ENCODE measurements at regions not wholly inside any gene's neighbourhood (a gene's known extent, or its start where the extent isn't known, plus 50 kb on each side); places are given as distances from the start of the nearest gene placed in this dataset.

DNA sequence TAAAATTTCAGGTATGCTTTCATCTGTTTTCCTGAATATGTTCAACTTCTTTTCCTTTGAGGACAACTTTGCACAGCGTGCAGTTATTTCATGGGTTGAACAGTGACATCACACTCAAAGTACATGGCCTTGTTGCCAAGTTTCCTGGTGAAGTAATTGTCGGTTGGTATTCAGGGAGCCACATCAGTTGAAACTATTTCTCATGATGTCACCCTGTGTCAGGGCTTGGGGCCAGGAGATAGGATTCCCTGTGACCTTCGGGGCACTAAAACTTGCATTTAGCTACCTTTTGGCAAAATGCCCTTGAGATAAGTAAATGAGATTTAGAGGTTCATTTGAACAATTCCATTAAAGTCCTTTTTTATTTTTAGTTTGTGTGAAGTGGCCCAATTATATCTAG is 383.9 kb downstream of the SH3GL2 start:
- TF ChIP-seq POLR2AphosphoS5 (IDR thresholded peaks at IDR 0.05; ENCODE audit: low read depth, low read length) (no peak), POLR2A (IDR thresholded peaks at IDR 0.05; ENCODE audit: low read depth, low read length) (no peak), TAF1 (IDR thresholded peaks at IDR 0.05; ENCODE audit: low read depth, low read length) (no peak), PAX5 (IDR thresholded peaks at IDR 0.05; ENCODE audit: insufficient read depth, low read length, severe bottlenecking) (no peak)
